Lower leg skin (tissue), 4 donors: ENCODE measurements at regions not wholly inside any gene's neighbourhood (a gene's known extent, or its start where the extent isn't known, plus 50 kb on each side); places are given as distances from the start of the nearest gene placed in this dataset.

Source experiments
- DNase-seq, 2 donors: peaks; one replicate each; pipeline ENCODE4 v3.0.0-alpha.2; 2019; ENCODE audit warnings: low spot score in 2 of 2
- H3K4me3 ChIP-seq: fragments of 200-600 bp; sonication (generic); 2 replicates; pipeline ENCODE4 v1.5.1; 2017; ENCODE audit warnings: mild to moderate bottlenecking, low read depth; ENCODE audit not compliant: poor library complexity, severe bottlenecking
- CTCF ChIP-seq, 3 donors: fragments of 450-650 bp; IDR thresholded peaks; one replicate each; pipeline ENCODE4 v1.5.1; 2016; ENCODE audit warnings: antibody characterized with exemption in 3 of 3, mild to moderate bottlenecking in 3 of 3, moderate library complexity in 2 of 3
- POLR2A ChIP-seq, 2 donors: fragments of 450-650 bp; IDR thresholded peaks; one replicate each; pipeline ENCODE4 v1.6.1; 2016 to 2017; ENCODE audit warnings: antibody characterized with exemption in 2 of 2, mild to moderate bottlenecking in 1 of 2, moderate library complexity in 1 of 2
- WGBS, 2 donors: methylation state at CpG; one replicate each; pipeline ENCODE4 v1.1.5; 2018; 5-methylcytosine and 5-hydroxymethylcytosine counted together
- intact Hi-C: fragments of 100-400 bp; cut with DNase I; formaldehyde crosslinking; loops from one replicate; pipeline ENCODE4 v1.15.0; 2023; ENCODE audit warnings: low total_unique reads

GRCh38 chr6:752438-752837 is 59.5 kb upstream of the EXOC2 start:
- WGBS, 2 donors: 91 to 96% methylated on average over 2 of the region's 2 CpGs
- DNase-seq: no peak
- H3K4me3 ChIP-seq: no peak overlapping the region
- no peak for TF ChIP-seq CTCF (IDR thresholded peaks at IDR 0.05)
- no peak for TF ChIP-seq POLR2A (IDR thresholded peaks at IDR 0.05)
- intact Hi-C loops: no loop called here

DNA sequence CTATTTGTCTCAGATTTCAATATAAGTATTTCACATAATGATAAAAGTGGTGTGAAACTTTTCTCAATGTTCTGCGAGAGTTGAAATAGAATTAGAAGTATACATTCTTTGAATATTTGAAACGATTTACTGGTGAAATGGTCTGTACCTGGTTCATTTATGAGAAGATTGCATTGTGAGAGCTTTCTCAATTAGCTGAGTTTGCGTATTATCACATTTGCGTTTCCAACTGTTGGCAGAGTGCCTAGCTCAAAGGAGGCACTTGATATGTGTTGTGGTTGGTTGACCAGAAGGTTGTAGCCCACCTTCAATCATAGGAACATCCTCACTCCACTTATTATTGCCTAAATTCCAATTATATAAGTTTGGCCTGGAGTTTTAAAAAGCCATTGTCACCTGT is 58.8 kb upstream of the EXOC2 start:
- DNase-seq: no peak
- WGBS, 2 donors: 73 to 78% methylated on average over 4 of the region's 4 CpGs
- no peak overlapping the region for H3K4me3 ChIP-seq
- TF ChIP-seq CTCF (IDR thresholded peaks at IDR 0.05) (no peak), POLR2A (IDR thresholded peaks at IDR 0.05) (no peak)
- intact Hi-C loops: no loop called here

GRCh38 chr6:747921-748320 is 55.0 kb upstream of the EXOC2 start:
- 69 to 82% methylated on average over 4 of the region's 4 CpGs for WGBS, 2 donors
- no peak for DNase-seq
- no peak overlapping the region for H3K4me3 ChIP-seq
- no peak for TF ChIP-seq CTCF (IDR thresholded peaks at IDR 0.05)
- intact Hi-C loops: no loop called here

DNA sequence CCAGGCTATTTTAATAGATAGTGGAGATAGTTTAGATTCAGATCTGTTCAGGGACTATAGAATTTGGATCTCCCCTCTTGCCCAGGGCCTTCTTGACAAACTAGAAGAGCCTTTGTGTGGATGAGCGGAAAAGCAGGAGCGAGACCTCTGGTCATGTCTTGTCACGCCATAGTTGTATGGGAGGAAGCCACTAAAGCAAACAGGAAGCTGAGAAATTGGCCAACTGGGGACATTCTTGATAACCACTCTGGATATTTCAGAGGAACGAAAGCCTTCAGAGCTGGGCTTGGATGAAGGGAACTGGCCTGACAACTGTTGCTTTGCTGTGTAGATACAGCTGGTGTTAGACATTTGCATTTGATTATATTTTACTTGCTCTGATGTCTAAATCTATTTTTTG is 54.1 kb upstream of the EXOC2 start:
- intact Hi-C loops: no loop called here

DNA sequence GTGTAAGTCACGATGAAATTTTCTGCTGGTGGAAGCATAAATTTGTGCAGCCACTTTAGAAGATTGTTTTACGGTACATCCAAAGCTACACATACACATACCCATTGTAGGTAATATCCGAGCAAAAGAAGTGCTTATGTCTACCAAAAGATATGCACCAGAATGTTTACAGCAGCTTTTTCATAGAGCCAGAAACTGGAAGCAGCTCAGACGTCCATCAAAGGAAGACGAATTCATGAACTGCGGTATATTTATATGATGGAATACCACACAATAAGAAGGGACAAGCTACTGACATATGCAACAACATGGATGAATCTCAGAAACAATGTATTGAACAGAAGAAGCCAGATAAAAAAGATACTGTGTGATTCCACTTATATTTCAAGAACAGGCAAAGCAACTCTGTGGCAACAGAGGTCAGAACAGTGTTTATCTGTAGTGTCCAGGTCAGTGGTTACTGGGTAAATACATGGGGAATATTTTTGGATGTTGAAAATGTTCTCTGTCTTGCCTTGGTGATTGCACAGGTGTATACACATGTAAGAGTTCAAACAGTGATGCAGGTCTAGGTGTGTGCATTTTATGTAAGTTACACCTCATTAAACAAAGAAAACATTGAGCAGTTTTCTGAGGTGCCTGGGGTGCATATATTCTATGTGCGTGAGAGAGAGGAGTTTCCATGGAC is 51.9 kb upstream of the EXOC2 start:
- no peak overlapping the region for H3K4me3 ChIP-seq
- DNase-seq: no peak
- WGBS, 2 donors: 88 to 91% methylated on average over 7 of the region's 7 CpGs
- intact Hi-C loops: no loop called here
- TF ChIP-seq POLR2A (IDR thresholded peaks at IDR 0.05) (no peak), CTCF (IDR thresholded peaks at IDR 0.05) (no peak)

More for the DNA sequence above, 54.1 kb upstream of the EXOC2 start:
- DNase-seq: no peak
- 69 to 77% methylated on average over 4 of the region's 4 CpGs for WGBS, 2 donors
- TF ChIP-seq POLR2A (IDR thresholded peaks at IDR 0.05) (no peak), CTCF (IDR thresholded peaks at IDR 0.05) (no peak)
- no peak overlapping the region for H3K4me3 ChIP-seq
